Endometrium (tissue), 2 donors: ENCODE measurements at regions not wholly inside any gene's neighbourhood (a gene's known extent, or its start where the extent isn't known, plus 50 kb on each side); places are given as distances from the start of the nearest gene placed in this dataset.

Source experiments
- FAIRE-seq: peaks from 2 replicates; lab custom pipeline; 2012; peaks lifted over from hg19 to GRCh38; lab: Jason Lieb, UNC
- donor health status: control.
- donor health status: control.

DNA sequence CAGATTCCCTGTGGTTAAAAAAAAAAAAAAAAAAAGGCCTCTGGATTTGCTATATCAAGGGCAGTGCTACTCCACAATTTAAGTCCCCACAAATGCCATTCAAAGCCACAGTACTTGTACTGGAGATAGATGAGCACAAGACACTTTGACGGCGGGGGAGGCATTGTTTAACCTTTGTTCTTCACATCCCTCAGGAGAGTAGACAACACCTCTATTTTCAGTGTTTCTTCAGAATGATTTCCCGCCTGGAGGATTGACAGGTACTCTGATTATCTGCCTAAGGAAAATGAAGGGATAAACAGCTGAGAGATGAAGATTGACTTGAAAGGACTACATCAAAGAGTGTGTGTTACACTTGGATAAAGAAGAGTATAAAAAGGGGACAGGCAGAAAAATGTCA, 58.7 kb downstream of the OTOL1 start:
- no peak for FAIRE-seq

- FAIRE-seq = no peak
Measured at GRCh38 chr3:161556533-161556932, 59.9 kb downstream of the OTOL1 start.

- no peak for FAIRE-seq
Measured at GRCh38 chr3:161556941-161557340, 60.3 kb downstream of the OTOL1 start.

GRCh38 chr3:161557445-161558150, 61.0 kb downstream of the OTOL1 start:
- no peak for FAIRE-seq

DNA sequence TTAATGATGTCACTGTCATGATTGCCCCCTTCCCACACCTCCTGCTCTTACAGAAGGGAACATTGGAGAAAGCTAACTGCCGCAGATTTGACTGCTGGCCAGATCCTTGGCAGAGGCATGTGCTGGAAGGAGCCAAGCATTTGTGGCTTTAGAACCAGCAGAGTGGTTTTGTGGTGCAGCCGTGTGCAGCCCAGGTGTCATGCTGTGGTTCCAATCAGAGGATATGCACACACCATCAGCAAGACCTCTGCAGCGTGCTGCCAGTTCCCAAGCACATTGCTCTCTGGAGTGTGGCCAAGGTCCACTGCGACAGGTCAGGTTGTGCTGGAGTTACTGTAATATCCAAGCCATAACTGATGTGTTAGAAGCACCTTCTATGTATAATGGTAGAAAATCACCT, 61.6 kb downstream of the OTOL1 start:
- FAIRE-seq = no peak

- FAIRE-seq = peak; percentile 51
Measured at GRCh38 chr3:161559177-161559998, 62.8 kb downstream of the OTOL1 start.

- peak; percentile 82 for FAIRE-seq
Measured at GRCh38 chr3:161560008-161560637, 63.5 kb downstream of the OTOL1 start.

DNA sequence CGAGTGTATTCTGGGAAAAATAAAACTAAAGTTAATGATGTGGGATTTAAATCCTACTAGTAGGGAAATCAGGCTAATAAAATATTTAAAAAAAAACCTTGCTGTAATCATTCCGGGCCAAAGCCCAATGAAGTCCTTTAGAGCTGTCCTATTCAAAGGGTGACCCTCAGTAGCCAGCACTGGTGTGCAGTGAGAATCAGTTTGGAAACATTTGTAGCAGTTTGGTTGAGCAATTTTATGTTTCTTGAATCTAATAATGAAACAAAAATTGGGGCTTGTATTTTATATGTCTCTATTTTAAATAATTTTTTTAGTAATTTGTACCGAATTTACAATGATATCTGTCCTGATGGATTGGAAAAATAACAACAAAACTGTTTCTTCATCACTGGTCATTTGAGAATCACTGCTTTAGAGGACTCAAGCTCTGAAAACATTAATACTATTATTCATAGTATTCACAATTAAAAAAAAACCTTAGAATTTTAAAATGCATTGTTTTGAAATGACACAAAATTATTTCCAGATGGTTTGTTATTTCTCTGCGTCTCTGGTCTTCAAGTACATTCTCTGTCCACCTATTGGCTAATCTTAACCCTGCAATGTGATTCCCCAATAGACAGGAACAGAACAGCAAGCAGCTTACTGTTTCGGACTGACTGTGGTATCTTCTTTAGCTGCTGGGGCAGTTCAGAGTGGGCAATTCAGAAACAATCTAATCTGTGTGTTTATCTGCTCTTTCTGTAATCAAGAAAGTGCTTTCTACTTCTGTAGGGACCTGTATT, 71.2 kb downstream of the OTOL1 start:
- FAIRE-seq = peak; percentile 92

DNA sequence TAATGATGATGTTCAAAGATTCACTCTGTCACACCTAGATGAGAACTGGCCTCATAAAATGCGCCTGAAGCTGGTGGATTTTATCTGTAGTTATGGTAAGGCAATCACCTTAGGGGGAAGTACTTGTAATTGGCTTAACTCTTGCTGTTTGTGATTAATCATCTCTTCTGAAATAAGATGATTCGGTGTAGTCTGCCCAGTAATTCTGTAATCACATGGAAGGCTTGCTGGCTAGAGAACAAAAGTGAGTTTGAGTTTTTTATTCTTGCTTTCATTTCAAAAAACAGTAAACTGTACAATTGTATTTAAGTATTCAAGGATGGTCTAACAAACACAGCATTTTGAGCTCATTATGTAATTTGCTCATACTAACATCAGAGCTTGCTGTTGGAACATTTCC, 72.1 kb downstream of the OTOL1 start:
- FAIRE-seq = no peak

DNA sequence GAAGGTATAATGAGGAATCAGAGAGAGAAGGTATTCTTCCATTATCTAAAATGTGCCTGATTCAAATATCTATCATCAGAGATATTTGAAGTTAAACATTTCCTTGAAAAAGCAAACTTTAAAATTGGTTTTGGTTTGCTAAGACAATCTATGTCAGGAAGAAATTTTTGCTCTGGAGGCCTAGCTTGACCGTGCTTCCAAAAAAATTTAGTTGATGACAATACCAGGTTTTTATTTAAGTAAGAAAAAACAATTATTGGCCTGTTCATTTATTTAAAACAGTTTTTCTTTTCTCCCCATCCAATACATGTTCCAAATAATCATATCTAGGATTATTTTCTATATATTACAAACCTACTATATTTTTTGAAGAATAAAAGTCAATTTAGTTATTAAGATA, 75.3 kb downstream of the OTOL1 start:
- no peak for FAIRE-seq

GRCh38 chr3:161573136-161573535, 76.5 kb downstream of the OTOL1 start:
- no peak for FAIRE-seq

GRCh38 chr3:161575901-161576300, 79.3 kb downstream of the OTOL1 start:
- FAIRE-seq = no peak

DNA sequence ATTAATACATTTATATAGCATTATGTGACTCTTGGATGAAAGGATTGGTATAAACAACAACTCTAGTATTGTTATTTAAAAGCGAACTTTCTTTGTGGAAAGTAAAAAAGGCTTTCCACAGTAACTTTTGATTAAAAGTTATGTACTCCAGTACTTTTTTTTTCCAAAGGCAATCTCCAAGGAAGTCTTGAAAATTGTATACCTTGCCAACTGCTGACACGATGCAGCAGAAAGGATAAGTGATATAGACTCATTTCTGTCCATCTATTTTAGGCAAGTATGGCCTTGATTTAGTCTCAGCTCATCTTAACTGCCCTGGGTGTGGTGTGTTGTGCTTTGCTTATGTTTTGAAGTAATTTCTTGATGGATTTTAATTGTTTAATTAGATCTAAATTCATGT, 79.7 kb downstream of the OTOL1 start:
- FAIRE-seq = no peak

DNA sequence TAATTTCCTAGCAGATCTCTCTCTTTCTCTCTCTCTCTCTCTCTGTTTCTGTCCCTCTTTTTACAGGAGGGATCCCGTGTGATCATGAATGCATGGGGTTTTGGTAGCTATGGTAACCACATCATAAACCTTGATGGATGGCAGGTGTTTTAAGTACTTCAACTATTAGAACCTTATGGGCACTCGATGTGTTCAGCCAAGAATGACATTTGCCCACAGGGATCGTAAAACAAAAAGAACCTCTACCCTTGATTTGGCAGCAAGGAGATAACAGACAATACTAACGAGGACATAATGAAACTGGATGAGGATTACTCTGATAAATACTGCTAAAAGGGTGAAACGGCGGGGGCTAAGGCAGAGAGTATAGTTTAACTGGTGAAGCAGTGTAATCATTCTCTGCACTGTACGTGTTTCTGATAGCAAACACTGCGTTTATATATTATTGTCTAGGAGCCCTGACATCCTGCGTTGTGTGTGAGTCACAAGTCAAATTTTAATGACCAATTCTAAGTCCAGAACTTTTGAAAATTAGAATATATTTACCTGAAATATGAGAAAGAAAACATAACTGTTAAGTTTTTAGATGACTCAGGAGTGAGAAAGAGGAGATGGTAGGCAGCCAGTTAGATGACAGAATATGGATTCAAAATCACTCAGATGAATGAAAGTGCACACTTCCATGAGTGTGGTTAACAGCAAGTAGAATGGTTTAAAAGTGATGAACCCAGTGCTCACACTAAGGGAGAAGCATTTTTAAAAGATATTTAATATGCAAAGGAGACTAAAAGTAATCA, 80.3 kb downstream of the OTOL1 start:
- FAIRE-seq = no peak

- FAIRE-seq = peak; percentile 72
Measured at GRCh38 chr3:161577662-161578061, 81.1 kb downstream of the OTOL1 start.

- FAIRE-seq = no peak
Measured at GRCh38 chr3:161579395-161580126, 83.0 kb downstream of the OTOL1 start.

- no peak for FAIRE-seq
Measured at GRCh38 chr3:161585922-161586321, 89.3 kb downstream of the OTOL1 start.

DNA sequence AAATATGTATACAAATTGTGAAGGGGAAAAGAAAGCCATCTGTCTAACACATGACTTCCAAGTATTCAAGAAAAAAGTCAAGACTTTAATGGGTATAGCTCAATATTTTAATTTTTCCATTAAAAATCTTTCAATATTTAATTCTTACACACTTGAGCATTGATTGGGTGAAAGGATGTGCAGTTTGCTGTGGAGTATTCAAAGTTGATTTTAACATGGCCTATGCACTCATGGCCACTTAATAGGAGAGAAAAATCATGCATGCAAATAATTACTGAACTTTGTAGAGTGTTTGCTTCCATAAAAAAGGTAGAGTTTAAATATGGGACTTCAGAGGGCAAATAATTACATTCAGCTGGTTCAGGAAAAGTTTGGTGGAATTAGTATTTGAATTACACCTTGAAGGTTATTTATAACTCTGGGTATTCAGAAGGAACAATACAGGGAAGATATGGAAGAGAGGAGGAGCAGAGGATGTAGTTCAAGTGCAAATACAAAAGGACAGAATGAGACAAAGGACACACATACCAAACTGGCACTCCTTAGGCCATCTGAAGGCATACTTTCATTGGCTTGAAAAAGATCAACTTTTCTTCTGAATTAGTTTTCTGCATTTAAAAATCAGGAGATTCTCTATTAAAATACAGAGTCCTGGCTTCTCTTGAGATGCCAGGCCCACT, 90.1 kb downstream of the OTOL1 start:
- FAIRE-seq = no peak

- FAIRE-seq = no peak
Measured at GRCh38 chr3:161598639-161599038, 102.0 kb downstream of the OTOL1 start.

GRCh38 chr3:161599697-161600096, 103.1 kb downstream of the OTOL1 start:
- FAIRE-seq = no peak
